ENCODE measurements at regions not wholly inside any gene's neighbourhood (a gene's known extent, or its start where the extent isn't known, plus 50 kb on each side); places are given as distances from the start of the nearest gene placed in this dataset.

DNA sequence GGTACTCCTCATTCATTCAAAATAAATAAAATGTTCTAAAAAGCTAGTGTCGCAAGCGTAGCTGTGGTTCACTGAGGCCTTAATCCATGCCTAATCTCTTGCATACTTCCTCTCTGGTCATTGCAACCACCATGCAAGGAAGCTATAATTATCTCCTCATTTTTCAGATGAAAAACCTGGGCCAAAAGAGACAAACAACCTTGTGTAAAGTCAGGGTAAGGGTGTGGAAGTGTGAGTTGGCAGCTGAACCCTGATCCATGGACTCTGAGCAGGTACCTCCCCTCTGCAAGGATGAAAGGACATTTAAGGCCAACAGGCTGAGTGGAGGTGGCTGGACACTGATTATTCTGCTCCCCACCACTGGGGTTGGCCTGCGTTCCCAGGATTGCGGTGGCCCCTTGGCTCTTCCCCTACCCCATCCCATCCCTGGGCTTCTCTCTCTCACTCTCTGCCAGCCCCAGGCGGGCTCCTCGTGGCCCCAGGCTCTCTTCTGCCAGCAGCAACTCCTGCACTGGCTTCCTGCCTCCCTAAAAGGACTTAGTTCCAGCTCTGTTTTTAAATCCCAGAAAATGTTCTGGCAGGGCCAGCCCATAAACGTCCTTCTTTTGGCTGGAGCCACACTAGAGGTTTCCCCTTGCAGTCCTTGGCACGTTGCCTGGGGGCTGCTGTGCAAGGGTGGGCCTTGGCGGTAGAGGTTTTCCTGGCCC is 72.0 kb upstream of the AFF3 start:
- BruUV-seq (replicated peaks), result no TSS peak
- no peaks in the 10 kb centered on the region for H3K9me3 ChIP-seq (replicated peaks; ENCODE audit: control insufficient read depth, insufficient read depth, low read depth, low read length)
- TF ChIP-seq GABPA (tag; conservative IDR thresholded peaks at IDR 0.05; ENCODE audit: low read depth) (peak; percentile 30; the same call in 1 of the 2 replicates), CEBPG (CRISPR knock-in tag; IDR thresholded peaks at IDR 0.05) (no peak), CEBPG (tag; conservative IDR thresholded peaks at IDR 0.05 in 1 of 2, IDR thresholded peaks at IDR 0.05 in 1 of 2) (peak; percentile 49 to 54; a peak in 3 of 4 replicates), NCOA2 (IDR thresholded peaks at IDR 0.05; ENCODE audit: partially characterized antibody in 2 of 2) (no peak), ZNF589 (CRISPR knock-in tag; IDR thresholded peaks at IDR 0.05; ENCODE audit: low read depth) (0 out of 2 replicates have a peak, but pooled peaks have one; percentile 47), MTA2 (IDR thresholded peaks at IDR 0.05; ENCODE audit: low read depth) (no peak), ZNF699 (CRISPR knock-in tag; IDR thresholded peaks at IDR 0.05; ENCODE audit: insufficient replicate concordance) (no peak)
- no peaks in the 10 kb centered on the region for H4K20me1 ChIP-seq (replicated peaks; ENCODE audit: control insufficient read depth, insufficient read depth, low read length)
- intact Hi-C loops (cut with micrococcal nuclease) (no loop called here), in situ Hi-C loops (cut with MboI) (no loop called here)
- ATAC-seq (no peak), FAIRE-seq (no peak), DNase-seq (ENCODE audit: extremely low read depth in 1 of 4, low spot score in 3 of 4) (no peak)
- H3K9ac ChIP-seq (ENCODE audit: insufficient read depth in 1 of 2, low read depth in 2 of 2, low read length in 2 of 2), result no peak overlapping the region
- H2AFZ ChIP-seq (ENCODE audit: low read depth, low read length), result no peak overlapping the region
- H3K4me2 ChIP-seq (ENCODE audit: insufficient read depth, low read length), result no peak overlapping the region
- no peak overlapping the region for H3K27ac ChIP-seq (ENCODE audit: extremely low read depth, low read depth, low read length)
- no peaks in the 10 kb centered on the region for H3K9me1 ChIP-seq (ENCODE audit: control insufficient read depth, insufficient read depth, low read length)
- no peaks in the 10 kb centered on the region for H3K79me2 ChIP-seq (ENCODE audit: control insufficient read depth, insufficient read depth, low read length)
- no peaks in the 10 kb centered on the region; a peak in 1 of 5 replicates for H3K4me1 ChIP-seq (replicated peaks in 1 of 2; ENCODE audit: control insufficient read depth in 2 of 2, insufficient read depth in 2 of 2, low read length in 2 of 2)
- WGBS (ENCODE audit: insufficient coverage, low coverage, missing lambda C conversion rate), result 3% methylated on average over 9 of the region's 9 CpGs
- H3K27me3 ChIP-seq (ENCODE audit: control insufficient read depth in 2 of 2, insufficient read depth in 2 of 2, low read length in 2 of 2), result peaks cover 4 to 37% of the 10 kb centered on the region in 2 experiments; a peak in 3 of 5 replicates
- CTCF ChIA-PET (ENCODE audit: low intra/inter-chr PET ratio), result no interaction called here
- no peaks in the 10 kb centered on the region for H3K36me3 ChIP-seq (ENCODE audit: control insufficient read depth, insufficient read depth, low read length)
- POLR2A ChIA-PET, result interaction anchor here (1.2 kb wide), 1 partner anchor 36 kb away, joined by 4 read pairs; no protein-coding TSS in a partner anchor
- no peak overlapping the region for H3K4me3 ChIP-seq
